ENCODE measurements at regions not wholly inside any gene's neighbourhood (a gene's known extent, or its start where the extent isn't known, plus 50 kb on each side); places are given as distances from the start of the nearest gene placed in this dataset.

DNA sequence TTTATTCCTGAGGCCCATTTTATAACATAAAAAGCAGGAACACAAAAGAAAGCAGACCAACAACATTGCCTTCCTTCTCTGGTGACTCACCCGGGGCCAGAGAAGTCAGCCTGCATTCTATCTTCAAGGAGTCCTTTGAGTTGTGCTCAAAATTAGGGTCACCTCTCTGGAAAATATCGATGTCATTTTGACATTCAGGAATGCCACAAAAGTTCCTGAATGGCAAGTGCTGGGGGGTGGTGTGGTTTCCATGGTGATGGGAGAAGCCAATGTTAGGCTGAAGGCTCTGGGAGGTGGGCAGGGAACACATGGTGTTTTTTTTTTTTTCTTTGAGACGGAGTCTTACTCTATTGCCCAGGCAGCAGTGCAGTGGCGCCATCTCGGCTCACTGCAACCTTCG, 159.6 kb downstream of the HAPSTR1 start:
- DNase-seq, result no peak

DNA sequence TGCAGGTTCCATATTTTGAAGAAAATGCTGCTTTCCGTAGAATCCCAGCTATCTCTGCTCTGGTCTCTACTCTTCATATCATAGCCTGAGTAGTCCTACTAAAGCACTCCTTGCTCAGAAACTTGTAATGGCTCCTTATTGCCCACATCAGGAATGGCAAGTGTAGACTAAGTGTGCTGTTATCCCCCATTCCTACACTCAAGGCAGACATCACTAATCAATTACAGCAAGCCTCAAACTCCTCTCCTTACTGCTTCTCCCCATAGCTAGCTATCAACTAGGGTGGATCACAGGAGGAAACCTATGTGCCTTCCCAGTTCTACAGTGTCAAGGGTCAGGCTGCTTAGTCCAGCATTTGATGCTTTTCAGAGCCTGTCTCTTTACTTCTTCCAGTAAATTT, 163.4 kb downstream of the HAPSTR1 start:
- DNase-seq, result no peak

DNA sequence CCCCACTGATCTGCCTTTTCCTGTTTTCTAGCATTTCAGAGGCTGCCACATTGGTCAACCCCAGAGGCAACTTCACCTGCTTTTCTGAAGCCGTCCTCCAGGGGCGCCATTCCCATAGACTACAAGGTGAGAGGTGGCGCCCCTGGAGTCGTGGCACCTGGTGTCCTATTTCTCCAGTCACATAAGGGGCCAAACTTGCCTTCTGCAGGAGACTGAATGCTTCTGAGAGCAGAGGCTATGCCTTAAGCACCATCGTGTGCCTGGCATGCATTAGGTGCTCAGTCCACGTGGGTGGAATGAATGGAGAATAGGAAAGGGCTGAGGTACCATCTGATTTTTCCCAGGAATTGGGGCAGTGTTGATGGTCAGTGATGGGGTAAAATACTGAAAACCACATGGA, 164.8 kb downstream of the HAPSTR1 start:
- no peak for DNase-seq

DNA sequence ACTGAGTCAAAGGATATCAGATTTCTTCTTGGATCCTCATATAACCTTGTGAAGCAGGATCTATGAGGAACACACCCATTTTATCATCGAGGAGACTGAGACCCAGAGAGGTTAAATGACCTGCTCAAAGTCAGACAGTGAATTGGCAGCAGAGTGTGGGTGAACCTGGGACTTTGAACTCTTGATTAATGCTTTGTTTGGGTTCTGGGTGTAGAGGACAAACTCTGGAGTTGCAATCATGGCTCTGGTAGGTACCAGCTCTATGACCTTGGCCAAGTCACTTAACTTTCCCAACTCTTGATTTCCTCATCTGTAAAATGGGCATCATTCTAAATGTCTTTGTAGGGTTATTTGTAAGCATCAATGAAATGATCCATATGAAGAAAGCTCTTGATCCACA, 166.4 kb downstream of the HAPSTR1 start:
- DNase-seq, result no peak

DNA sequence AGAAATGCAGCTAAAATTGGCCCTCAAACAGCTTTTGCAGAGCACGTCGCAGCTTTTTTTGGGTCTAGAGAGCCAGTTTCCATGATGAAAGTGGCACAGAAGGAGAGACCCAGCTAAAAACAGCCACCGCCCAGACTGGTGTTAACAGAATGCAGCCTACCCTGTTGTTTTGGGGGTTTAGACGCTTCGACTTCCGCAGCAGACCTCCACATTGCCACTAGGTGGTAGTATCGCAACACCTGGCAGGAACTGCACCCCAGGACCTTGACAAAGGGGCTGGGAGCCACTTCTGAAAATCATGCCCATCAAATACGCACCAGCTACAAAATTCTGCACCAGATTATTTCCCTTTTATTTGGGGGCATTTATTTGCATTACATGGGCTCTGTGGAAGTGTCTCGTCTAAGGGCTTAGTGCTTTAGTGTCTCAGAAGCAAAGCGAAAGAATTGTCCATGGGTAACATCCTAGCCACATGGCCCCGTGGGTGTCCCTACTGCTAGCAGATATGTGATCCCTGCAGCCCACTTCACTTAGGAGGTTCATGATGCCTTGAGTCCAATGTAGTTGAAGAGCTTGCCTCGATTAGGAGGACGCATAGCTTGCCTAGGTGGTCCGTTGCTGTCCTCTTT, 167.1 kb downstream of the HAPSTR1 start:
- peak; percentile 26 for DNase-seq

DNA sequence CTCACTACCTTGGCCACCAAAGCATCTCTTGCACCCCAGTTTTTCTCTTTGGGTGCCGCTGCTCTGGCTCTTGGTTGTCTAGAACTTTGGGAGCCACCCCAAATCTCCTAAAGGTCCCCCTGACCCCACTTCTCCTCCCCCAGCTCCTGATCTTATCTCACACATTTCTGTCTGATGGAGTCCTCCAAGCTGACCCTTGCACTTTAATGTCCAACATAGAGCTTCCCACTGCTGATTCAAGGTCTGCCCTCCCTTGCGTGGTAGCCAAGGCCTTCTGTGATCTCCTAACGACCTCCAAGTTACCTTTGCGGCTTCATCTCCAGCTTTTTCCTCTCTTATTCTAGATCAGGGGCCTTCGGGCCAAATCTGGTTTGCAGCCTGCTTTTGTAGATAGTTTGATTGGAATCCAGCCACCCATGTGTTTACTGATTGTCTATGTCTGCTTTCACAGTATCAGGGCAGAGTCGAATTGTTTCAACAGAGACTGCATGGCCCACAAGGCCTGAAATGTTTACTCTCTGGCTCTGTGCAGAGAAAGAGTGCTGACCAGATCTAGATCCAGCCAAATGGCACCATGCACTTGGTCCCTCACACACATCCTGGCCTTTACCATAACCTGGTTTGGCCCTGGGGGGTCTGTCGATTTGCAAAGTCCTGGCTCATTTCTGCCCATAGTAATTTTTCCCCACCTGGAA, 168.6 kb downstream of the HAPSTR1 start:
- no peak for DNase-seq

DNA sequence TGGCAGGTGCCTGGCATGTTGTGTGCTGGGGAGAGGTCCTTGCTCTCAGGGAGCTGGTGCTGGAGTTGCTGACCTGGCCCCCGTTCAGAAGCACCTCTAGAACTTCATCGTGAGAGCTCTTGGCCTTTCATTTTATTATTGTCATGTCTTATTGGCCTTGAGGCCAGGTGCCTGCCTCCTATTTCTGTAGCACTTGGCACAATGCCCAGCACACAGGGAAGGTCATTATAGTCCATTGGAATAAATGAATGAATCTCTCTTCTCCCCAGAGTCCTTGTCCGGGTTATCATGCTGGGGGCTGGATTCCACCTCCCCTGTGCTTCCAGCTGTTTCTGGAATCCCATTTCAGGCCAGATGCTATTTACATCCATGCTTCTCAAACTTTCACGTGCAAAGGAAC, 169.2 kb downstream of the HAPSTR1 start:
- DNase-seq, result no peak

DNA sequence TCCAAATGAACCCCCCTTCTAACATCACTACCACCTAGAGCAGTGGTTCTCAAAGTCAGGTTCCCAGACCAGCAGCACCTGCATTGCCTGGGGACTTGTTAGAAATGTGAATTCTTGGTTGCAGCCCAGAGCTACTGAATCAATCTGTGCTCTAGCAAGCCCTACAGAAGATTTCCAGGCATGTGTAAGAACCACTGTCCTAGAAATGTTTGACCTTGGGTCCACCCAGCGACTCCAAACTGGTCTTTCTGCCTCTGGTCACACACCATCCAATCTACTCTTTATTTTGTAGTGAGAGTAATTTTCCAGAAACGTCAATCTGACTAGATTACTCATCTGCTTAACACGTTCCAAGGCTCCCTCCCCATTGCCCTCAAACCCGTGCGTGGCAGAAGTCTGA, 169.9 kb downstream of the HAPSTR1 start:
- no peak for DNase-seq

DNA sequence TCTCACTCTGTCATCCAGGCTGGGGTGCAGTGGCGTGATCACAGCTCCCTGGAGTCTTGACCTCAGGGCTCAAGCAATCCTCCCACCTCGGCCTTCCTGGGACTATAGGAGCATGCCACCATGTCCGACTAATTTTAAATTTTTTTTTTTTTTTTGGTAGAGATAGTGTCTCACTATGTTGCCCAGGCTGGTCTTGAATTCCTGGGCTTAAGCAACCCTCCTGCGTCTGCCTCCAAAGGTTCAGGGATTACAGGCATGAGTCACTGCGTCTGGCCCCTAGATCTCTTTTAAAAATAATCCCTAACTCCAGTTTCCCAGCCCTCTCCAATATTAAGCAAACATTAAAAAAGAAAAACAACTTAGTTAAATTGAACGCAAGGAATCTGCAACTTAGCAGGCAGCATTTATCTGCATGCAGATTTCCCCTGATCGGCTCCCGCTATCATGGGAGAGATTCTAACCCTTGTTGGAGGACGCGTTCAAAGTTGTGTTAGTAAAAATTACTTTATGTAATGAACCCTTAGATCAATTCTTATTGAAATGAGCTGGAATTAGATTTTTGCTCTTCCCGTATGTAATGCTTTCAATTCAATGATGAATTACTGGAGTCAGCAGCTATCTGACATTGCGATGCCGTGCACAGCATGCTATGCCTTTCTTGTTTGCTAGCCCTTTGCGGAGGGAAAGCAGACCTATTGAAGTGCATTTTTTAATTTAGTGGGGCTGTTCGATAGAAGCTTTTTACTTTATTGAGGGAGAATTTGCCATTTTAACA, 171.7 kb downstream of the HAPSTR1 start:
- DNase-seq, result no peak

DNA sequence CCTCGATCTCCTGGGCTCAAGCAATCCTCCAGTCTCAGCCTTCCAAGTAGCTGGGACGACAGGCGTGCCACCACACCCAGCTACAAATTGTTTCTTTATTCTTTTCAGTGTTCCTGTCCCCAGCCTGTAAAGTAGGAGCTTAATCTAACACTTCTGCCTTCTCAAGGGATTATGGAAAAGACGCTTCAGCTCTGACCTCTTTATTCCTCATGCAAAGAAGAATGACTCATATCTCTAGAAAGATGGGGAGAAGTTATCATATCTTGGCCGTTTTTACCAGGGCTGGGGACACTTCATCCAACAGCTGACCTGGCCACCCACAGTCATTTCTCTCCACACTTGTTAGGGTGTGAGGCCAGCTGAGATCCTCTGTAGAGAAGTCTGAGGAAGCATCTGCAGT, 172.6 kb downstream of the HAPSTR1 start:
- no peak for DNase-seq

DNA sequence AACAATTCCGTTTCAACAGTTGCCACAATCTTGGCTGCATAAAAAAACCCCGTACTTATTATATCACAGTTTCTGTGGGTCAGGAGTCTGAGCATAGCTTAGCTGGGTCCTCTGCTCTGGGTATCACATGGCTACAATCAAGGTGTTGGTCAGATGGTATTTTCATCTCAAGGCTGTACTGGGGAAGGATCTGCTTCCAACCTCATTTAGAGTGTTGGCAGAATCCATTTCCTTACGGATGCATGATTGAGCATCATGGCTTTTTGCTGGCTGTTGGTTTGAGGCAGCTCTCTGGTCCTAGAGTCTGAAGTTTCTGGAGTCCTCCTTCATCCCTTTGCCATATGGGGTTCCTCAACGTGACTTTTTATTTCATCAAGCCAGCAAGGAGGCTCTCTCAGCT, 177.0 kb downstream of the HAPSTR1 start:
- no peak for DNase-seq

DNA sequence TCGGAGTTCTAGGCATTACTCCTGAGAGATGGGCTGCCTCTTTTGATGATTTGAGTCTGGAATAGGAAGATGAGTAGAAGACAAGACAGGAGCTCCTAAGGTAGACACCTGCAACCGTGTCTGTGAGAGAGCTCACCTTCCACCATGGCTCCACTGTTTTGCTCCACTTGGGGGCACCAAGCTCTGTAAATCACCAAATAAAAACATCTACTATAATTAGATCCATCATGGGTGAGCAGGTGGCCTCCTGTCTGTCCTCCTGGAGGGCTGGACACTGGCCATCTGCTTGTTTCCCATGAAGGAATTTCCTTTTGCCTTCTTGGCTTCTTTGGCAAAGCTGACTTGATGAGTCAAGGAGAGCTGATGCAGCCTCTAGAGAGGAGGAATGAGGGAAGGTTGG, 179.0 kb downstream of the HAPSTR1 start:
- no peak for DNase-seq

DNA sequence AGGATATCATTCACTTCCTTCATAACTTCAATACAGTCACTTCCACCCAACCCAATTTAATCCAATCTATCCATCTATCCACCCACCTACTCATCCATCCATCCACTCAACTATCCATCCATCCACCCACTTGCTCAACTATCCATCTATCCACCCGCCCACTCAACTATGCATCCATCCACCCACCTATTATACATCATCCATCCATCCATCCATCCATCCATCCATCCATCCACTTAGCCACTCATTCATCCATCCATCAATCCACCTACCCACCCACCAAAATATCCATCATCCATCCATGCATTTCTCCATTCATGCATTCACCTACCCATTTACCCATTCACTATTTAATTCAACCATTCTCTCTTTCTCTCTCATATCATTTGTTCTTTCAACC, 179.5 kb downstream of the HAPSTR1 start:
- DNase-seq, result no peak

DNA sequence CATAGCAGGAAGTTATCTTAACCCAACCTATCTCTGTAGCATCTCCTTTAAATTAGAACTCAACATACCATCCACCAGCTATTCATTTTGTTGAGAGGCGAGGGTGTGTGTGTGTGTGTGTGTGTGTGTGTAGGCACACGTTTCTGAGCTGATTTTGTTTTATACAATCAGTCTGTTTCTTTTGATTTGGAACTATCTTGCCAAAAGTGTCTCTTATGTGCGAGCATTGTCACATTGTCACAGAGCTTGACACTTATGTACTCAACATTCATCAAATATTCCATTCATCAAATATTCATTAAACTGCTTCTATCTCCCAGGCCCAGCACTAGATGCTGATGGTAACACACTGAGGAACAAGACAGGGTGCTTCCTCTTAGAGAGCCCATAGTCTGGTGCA, 180.4 kb downstream of the HAPSTR1 start:
- DNase-seq, result no peak

DNA sequence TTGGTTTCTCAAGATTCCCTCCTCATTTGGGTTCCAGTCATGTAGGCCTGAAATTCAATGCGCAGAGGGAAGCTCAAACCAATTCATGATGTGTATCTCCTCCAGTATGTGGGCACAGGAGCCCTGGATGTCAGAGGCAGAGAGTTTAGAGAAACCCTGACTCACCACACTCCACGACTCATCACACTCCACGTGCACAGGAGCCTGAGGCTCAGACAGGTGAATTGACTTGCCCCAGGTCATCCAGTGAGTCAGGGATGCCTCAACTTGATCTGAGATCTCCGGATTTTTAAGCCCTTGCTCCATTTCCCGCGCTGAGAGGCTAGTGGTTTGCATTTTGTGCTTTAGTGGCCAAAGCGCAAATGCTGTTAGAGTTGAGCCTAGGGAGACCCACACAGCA, 183.9 kb downstream of the HAPSTR1 start:
- no peak for DNase-seq

DNA sequence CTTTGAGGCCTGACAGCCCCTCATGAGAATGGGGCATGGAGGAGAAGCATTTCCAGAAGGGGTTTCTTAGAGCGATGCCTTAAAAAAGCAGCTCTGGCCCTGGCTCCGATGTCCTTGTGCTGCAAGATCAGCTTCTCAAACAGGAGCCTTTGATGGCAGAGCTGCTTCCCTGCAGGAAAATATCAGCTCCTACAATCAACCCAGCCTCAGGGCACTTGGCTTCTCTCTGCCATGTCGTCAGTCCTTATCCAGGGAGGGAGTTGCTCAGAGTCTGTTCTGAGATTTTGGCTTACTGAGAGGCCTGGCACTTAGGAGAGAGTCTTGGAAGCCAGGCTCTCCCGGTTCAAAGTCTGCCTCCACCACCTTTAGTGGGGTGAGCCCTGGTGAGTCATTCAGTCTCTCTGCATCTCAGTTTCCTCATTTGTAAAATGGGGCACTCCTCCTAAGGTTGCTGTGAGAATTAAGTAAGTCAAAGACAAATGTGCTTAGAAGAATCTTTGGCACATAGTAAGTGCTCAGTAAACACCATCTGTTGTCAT, 184.4 kb downstream of the HAPSTR1 start:
- no peak for DNase-seq

DNA sequence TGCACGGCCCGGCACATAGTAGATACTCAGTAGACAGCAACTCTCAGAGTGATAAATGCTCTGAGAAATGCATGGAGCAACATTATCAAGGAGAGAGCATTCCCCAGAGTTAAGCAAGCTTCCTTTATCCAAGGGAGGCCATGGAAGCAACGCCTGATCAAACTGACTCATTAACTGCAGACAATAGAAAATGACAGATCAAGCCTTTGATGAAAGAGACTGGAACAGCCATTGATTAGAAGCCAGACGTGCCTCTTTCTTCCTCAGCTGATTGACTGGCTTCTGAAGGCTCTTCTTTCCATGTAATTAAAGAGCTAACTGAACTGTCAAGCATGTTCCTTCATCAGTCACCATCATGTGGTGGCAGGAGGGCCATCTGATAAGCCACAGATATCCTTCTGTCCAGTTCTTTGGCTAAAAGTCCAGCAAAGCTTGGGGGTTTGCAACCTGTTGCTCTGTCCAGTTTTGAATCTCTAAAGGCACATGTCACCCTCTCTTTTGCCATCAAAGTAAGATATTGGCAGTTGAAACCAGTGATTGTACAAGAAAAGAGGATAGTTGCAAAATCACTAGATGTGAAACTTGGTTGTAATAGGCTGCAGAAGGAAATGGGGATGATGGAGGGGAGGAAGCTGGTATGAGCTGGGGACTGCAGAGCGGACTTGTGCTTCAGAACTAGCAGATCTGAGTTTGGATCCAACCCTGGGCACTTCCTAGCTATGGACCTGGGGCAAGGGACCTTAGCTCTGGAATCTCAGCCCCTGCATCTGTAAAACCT, 188.0 kb downstream of the HAPSTR1 start:
- DNase-seq, result peak; percentile 9

DNA sequence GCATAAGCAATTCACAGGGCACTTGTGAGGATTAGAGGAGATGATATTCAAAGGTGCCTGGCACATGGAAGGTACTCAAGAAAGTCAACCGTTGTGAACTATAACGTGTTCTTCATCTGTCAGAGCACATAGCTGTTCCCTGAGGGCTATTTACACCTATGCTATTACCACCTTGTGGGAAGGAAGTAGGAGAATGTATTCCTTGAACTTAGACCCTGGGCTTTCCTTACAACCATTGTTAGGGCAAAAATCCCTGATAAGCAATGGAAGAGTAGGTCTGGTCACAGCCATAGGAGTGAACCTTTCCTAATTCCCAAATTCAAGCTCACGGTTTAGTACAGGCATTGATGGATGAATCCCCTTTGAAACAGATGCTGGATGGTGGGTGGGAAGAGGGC, 188.6 kb downstream of the HAPSTR1 start:
- no peak for DNase-seq

DNA sequence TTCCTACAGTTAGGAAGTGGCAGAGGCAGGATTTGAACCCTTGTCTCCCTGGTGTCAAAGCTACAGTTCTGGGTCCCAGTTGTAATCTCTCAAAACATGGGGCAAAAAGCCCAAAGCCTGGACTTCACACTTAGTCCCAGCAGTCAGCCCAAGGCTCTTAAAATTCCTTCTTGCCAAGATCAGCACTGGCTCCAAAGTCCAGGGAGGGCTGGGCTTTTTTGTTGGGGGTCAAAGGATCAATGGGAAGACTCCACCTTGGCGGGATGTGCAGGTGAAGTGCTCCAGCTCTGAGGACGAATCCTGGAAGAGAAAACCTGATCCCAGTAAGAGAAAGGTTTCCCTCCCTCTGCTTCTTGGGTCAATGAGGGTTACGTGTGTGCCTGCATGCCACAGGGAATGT, 195.5 kb downstream of the HAPSTR1 start:
- DNase-seq, result no peak

DNA sequence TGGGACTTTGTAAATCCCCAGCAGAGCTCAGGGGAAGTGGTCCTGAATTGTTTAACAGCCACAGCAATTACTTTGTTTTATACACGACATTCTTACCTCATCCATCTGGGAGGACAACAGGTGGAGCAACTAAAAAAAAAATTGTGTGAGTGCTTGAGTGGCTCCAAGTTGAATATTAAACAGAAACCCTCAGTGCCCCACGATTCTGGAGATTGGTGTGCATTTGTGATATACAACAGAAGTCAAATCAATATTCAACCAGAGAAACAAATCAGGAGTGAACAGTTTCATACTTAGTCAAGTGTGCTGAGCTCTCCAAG, 204.8 kb downstream of the HAPSTR1 start:
- DNase-seq, result no peak

DNA sequence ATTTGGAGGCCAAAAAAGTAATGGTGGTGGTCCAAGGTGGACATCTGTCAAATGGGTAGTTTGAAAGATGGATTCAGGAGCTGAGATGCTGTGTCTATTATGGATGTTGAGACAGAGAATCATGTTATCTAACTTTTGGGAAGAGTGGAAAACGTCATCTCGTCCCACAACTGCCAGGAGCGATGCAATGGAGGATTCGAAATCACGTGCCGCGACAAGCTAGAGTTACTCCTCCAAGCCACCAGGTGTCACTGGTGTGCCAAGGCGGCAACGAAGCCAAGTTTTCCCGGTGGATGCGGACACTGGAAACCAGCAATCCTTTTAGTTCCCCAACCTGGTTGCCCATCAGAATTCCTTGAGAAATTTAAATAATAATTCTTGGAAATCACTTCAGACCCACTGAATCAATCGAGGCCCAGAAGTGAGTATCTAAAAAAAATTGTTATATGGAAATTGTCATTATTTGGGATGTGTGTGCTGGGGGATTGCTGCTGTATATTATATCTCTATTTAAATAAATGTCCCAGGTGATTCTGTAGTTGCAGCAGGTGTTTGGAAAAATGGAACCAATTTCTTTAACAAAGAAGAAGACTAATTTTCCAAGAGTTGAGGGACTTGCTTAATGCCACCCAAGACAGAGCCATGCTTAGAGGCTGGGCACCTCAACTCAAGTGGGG, 206.1 kb downstream of the HAPSTR1 start:
- DNase-seq, result no peak

DNA sequence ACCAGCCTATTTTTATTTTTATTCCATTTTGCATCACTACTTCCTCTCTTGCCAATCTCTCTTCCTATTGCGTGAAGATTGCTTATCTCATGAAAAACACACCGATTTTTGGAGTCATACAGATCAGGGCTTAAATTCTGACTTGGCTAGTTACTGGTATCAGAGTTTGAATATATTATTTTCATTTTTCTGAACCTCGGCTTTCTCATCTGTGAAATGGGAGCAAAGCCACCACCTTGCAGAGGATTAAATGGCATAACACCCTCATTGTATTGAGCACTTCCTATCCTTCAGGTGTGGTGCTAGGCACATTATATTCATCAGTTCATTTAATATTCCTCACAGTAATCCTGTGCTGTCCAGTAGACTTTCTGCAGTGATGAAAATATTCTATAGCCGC, 208.8 kb downstream of the HAPSTR1 start:
- no peak for DNase-seq

Data from renal pelvis (tissue), 1 donor.